ENCODE measurements at regions not wholly inside any gene's neighbourhood (a gene's known extent, or its start where the extent isn't known, plus 50 kb on each side); places are given as distances from the start of the nearest gene placed in this dataset.

- ATAC-seq (peak; percentile 75 to 80), DNase-seq (no peak)
- intact Hi-C loops (cut with DNase I) = no loop called here
- Histone ChIP-seq H3K36me3 (no peaks in the 10 kb centered on the region), H3K9me3 (no peaks in the 10 kb centered on the region), H3K4me1 (peaks cover 25% of the 10 kb centered on the region), H3K27ac (peak overlapping the region; percentile 28), H3K4me3 (no peak overlapping the region), H3K27me3 (ENCODE audit: low read depth) (no peaks in the 10 kb centered on the region)
- peak; percentile 16 for TF ChIP-seq CTCF (IDR thresholded peaks at IDR 0.05)
Observed at GRCh38 chr11:128195057-128195751, 392.2 kb downstream of the ETS1 start.

- no peaks in the 10 kb centered on the region for H3K36me3 ChIP-seq
- DNase-seq = no peak
- H3K4me3 ChIP-seq = no peak overlapping the region
- no peak overlapping the region for H3K27ac ChIP-seq
- intact Hi-C loops (cut with DNase I) = no loop called here
- no peak for ATAC-seq
- TF ChIP-seq CTCF (IDR thresholded peaks at IDR 0.05) = no peak
- no peaks in the 10 kb centered on the region for H3K27me3 ChIP-seq (ENCODE audit: low read depth)
- no peaks in the 10 kb centered on the region for H3K9me3 ChIP-seq
- H3K4me1 ChIP-seq = peaks cover 32% of the 10 kb centered on the region
Observed at GRCh38 chr11:128194216-128194615, 393.1 kb downstream of the ETS1 start.

- Histone ChIP-seq H3K9me3 (no peaks in the 10 kb centered on the region), H3K36me3 (no peaks in the 10 kb centered on the region), H3K27me3 (ENCODE audit: low read depth) (no peaks in the 10 kb centered on the region), H3K4me1 (peaks cover 33% of the 10 kb centered on the region), H3K27ac (no peak overlapping the region), H3K4me3 (no peak overlapping the region)
- no peak for ATAC-seq
- intact Hi-C loops (cut with DNase I) = no loop called here
- DNase-seq = no peak
- no peak for TF ChIP-seq CTCF (IDR thresholded peaks at IDR 0.05)
Observed at GRCh38 chr11:128193615-128194014, 393.7 kb downstream of the ETS1 start.

GRCh38 chr11:128190312-128190711, 397.0 kb downstream of the ETS1 start:
- DNase-seq (no peak), ATAC-seq (no peak)
- intact Hi-C loops (cut with DNase I) = no loop called here
- Histone ChIP-seq H3K36me3 (no peaks in the 10 kb centered on the region), H3K4me1 (peaks cover 26% of the 10 kb centered on the region), H3K4me3 (no peak overlapping the region), H3K27me3 (ENCODE audit: low read depth) (no peaks in the 10 kb centered on the region), H3K27ac (peak overlapping the region; percentile 32), H3K9me3 (no peaks in the 10 kb centered on the region)
- no peak for TF ChIP-seq CTCF (IDR thresholded peaks at IDR 0.05)

GRCh38 chr11:128189823-128190222, 397.5 kb downstream of the ETS1 start:
- no peak for TF ChIP-seq CTCF (IDR thresholded peaks at IDR 0.05)
- no peaks in the 10 kb centered on the region for H3K9me3 ChIP-seq
- peaks cover 22% of the 10 kb centered on the region for H3K4me1 ChIP-seq
- intact Hi-C loops (cut with DNase I) = no loop called here
- no peaks in the 10 kb centered on the region for H3K36me3 ChIP-seq
- no peaks in the 10 kb centered on the region for H3K27me3 ChIP-seq (ENCODE audit: low read depth)
- peak overlapping the region; percentile 19 for H3K27ac ChIP-seq
- no peak for DNase-seq
- H3K4me3 ChIP-seq = no peak overlapping the region
- no peak for ATAC-seq

Measured in lower lobe of right lung (tissue), 2 donors.